Hepatocyte (in vitro differentiated cells): ENCODE measurements at regions not wholly inside any gene's neighbourhood (a gene's known extent, or its start where the extent isn't known, plus 50 kb on each side); places are given as distances from the start of the nearest gene placed in this dataset.
A peak's percentile ranks its signal among the peaks of the same experiment; 100 is the strongest.

Experiments used
- DNase-seq: peaks from one replicate; pipeline ENCODE4 v3.0.0-alpha.2; 2016; ENCODE audit warnings: low spot score
- H2AFZ ChIP-seq: fragments of 200-600 bp; sonication (generic); 2 replicates; pipeline ENCODE4 v1.6.0; 2016; ENCODE audit warnings: antibody characterized with exemption, mild to moderate bottlenecking
- H3K27ac ChIP-seq: fragments of 200-600 bp; sonication (generic); 2 replicates; pipeline ENCODE4 v1.5.1; 2016; ENCODE audit warnings: mild to moderate bottlenecking
- H3K27me3 ChIP-seq: fragments of 200-600 bp; sonication (generic); 2 replicates; pipeline ENCODE4 v1.6.1; 2016
- H3K36me3 ChIP-seq: fragments of 200-600 bp; sonication (generic); replicated peaks from 2 replicates; pipeline ENCODE4 v1.5.1; 2016; ENCODE audit warnings: low read depth; ENCODE audit not compliant: insufficient read depth
- H3K4me1 ChIP-seq: fragments of 200-600 bp; sonication (generic); 2 replicates; pipeline ENCODE4 v1.5.1; 2016; ENCODE audit warnings: mild to moderate bottlenecking, moderate library complexity; ENCODE audit not compliant: insufficient read depth
- H3K4me2 ChIP-seq: fragments of 200-600 bp; sonication (generic); 2 replicates; pipeline ENCODE4 v1.6.0; 2016
- H3K4me3 ChIP-seq: fragments of 200-600 bp; sonication (generic); 2 replicates; pipeline ENCODE4 v1.5.1; 2016; ENCODE audit warnings: mild to moderate bottlenecking
- H3K79me2 ChIP-seq: fragments of 200-600 bp; sonication (generic); 2 replicates; pipeline ENCODE4 v1.6.0; 2017; ENCODE audit warnings: mild to moderate bottlenecking
- H3K9me2 ChIP-seq: fragments of 200-600 bp; sonication (generic); replicated peaks from 2 replicates; pipeline ENCODE4 v1.6.0; 2017; ENCODE audit warnings: mild to moderate bottlenecking; ENCODE audit not compliant: insufficient read depth
- H3K9me3 ChIP-seq: fragments of 200-600 bp; sonication (generic); 2 replicates; pipeline ENCODE4 v1.5.1; 2016; ENCODE audit warnings: low read depth, mild to moderate bottlenecking
- H4K20me1 ChIP-seq: fragments of 200-600 bp; sonication (generic); 2 replicates; pipeline ENCODE4 v1.6.0; 2016; ENCODE audit warnings: mild to moderate bottlenecking; ENCODE audit not compliant: insufficient read depth, poor library complexity, severe bottlenecking
- EZH2 ChIP-seq: fragments of 200-600 bp; sonication (generic); IDR thresholded peaks from 2 replicates; pipeline ENCODE4 v1.6.1; 2016; ENCODE audit warnings: antibody characterized with exemption, mild to moderate bottlenecking, borderline replicate concordance
- EZH2phosphoT487 ChIP-seq: fragments of 200-600 bp; sonication (generic); IDR thresholded peaks from one replicate; pipeline ENCODE4 v1.6.1; 2018; ENCODE audit warnings: antibody characterized with exemption, mild to moderate bottlenecking, low read depth, moderate library complexity; ENCODE audit not compliant: unreplicated experiment, severe bottlenecking
- WGBS: methylation state at CpG from one replicate; pipeline ENCODE4 v1.1.6; 2016; ENCODE audit warnings: low lambda C conversion rate; ENCODE audit errors: missing lambda C conversion rate; 5-methylcytosine and 5-hydroxymethylcytosine counted together
- TF ChIP-seq, protein P1 (sequence below): fragments of 200-600 bp; sonication (generic); IDR thresholded peaks from 2 replicates; pipeline ENCODE4 v1.5.1; 2016; ENCODE audit warnings: antibody characterized with exemption, mild to moderate bottlenecking; ENCODE audit not compliant: poor library complexity

DNA sequence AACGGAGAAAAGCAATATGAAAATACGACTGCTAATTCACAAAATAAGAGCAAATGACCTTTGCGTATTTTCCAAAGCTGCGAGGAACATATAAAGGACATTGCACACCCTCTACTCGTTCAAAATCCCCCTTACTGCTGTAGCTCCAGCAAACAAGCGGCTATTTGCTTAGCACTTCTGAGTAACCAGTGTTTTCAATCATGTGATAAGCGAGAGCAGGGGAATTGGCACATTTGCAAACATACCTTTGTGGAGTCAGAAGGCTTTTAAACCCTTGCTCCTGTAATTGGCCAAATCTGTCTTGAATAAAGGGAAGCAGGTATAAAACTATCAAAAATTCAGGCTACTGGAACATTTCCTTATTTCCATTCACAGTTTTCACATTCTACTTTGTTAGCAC lies 610.2 kb downstream of the UBE2NL start:
- Histone ChIP-seq H3K4me2 (peak overlapping the region; percentile 8), H3K4me3 (no peak overlapping the region), H4K20me1 (no peaks in the 10 kb centered on the region), H3K79me2 (no peaks in the 10 kb centered on the region), H3K27ac (no peak overlapping the region), H3K36me3 (no peaks in the 10 kb centered on the region), H2AFZ (no peak overlapping the region), H3K4me1 (no peaks in the 10 kb centered on the region), H3K27me3 (no peaks in the 10 kb centered on the region), H3K9me2 (no peaks in the 10 kb centered on the region), H3K9me3 (no peaks in the 10 kb centered on the region)
- peak; percentile 7 for DNase-seq
- WGBS, result 53% methylated on average over 7 of the region's 7 CpGs
- TF ChIP-seq EZH2phosphoT487 (no peak), EZH2 (no peak)
- TF ChIP-seq, protein P1, sequence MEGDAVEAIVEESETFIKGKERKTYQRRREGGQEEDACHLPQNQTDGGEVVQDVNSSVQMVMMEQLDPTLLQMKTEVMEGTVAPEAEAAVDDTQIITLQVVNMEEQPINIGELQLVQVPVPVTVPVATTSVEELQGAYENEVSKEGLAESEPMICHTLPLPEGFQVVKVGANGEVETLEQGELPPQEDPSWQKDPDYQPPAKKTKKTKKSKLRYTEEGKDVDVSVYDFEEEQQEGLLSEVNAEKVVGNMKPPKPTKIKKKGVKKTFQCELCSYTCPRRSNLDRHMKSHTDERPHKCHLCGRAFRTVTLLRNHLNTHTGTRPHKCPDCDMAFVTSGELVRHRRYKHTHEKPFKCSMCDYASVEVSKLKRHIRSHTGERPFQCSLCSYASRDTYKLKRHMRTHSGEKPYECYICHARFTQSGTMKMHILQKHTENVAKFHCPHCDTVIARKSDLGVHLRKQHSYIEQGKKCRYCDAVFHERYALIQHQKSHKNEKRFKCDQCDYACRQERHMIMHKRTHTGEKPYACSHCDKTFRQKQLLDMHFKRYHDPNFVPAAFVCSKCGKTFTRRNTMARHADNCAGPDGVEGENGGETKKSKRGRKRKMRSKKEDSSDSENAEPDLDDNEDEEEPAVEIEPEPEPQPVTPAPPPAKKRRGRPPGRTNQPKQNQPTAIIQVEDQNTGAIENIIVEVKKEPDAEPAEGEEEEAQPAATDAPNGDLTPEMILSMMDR, result no peak

DNA sequence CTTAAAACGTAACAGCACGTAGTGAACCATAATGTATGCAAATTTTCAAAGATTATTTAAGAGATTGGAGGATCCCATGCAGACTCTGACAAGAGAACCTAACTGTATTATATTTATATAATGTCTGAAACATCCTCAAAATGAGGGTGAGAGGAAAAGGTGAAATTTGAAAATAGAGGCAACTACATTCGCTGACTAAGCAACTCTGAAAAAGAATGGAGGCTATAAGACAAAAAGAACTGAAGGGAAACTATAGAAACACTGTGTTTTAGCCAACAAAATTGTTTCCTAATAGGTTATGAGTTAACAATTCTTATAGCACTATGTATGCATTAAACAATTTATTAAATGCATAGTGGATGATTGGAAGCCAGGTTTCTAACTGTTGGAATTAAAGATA lies 648.0 kb downstream of the UBE2NL start:
- no peak overlapping the region for H3K27ac ChIP-seq
- no peak for DNase-seq
- H3K4me1 ChIP-seq, result no peaks in the 10 kb centered on the region
- H3K9me2 ChIP-seq, result no peaks in the 10 kb centered on the region
- no peak overlapping the region for H3K4me2 ChIP-seq
- TF ChIP-seq EZH2phosphoT487, result no peak
- H3K36me3 ChIP-seq, result no peaks in the 10 kb centered on the region
- no peaks in the 10 kb centered on the region for H3K79me2 ChIP-seq
- no peaks in the 10 kb centered on the region for H3K9me3 ChIP-seq
- no peaks in the 10 kb centered on the region for H4K20me1 ChIP-seq
- H3K4me3 ChIP-seq, result no peak overlapping the region
- 64% methylated on average over 3 of the region's 3 CpGs for WGBS
- H2AFZ ChIP-seq, result no peak overlapping the region
- H3K27me3 ChIP-seq, result no peaks in the 10 kb centered on the region

DNA sequence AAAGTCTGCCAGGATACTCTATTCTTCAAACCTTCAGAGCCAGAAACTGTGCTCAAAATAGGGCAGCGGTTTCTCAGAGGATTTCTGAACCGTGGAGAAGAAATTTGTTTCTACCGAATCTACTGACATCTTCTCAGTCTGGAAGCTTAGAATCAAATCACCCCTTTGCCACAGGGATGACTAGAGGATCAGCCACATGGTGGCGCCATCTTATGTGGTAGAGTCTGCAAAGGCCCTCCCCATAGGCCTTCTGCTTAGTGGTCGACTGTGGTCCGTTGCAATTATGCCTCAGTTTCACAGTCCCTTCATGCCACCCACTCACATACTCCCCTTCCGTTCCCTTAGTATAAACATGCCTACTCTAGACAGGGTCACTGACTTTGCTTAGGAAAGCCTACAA lies 680.7 kb upstream of the SPANXN1 start:
- no peaks in the 10 kb centered on the region for H3K9me3 ChIP-seq
- no peak overlapping the region for H3K27ac ChIP-seq
- 69% methylated on average over 7 of the region's 7 CpGs for WGBS

DNA sequence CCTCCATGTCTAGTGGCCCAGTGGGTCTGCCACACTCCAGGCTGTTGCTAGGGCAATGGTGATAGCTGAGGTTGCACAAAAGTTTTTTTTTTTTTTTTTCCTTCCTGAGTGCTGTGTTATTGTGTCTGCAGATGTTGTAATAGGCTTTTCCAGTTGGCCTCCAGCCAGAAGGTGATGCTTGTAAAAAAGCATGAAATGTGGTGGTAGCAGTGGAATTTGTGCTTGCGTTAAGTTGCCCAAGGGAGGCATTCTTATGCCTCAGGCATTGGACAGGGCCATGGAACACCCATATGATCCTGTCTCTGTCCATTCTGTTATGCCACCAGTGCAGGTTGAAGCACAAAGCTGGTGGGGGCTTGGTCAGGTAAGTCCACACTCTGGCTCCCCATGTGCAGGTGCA lies 660.5 kb upstream of the SPANXN1 start:
- H2AFZ ChIP-seq, result no peak overlapping the region
- no peak overlapping the region for H3K4me3 ChIP-seq
- no peaks in the 10 kb centered on the region for H3K9me2 ChIP-seq
- peak; percentile 8 for DNase-seq
- 78% methylated on average over 1 of the region's 1 CpG for WGBS
- H3K4me2 ChIP-seq, result no peak overlapping the region
- no peaks in the 10 kb centered on the region for H3K36me3 ChIP-seq
- no peaks in the 10 kb centered on the region for H3K79me2 ChIP-seq
- TF ChIP-seq, protein P1, result no peak
- no peak for TF ChIP-seq EZH2
- no peak for TF ChIP-seq EZH2phosphoT487
- no peaks in the 10 kb centered on the region for H3K27me3 ChIP-seq
- H3K4me1 ChIP-seq, result no peaks in the 10 kb centered on the region
- H4K20me1 ChIP-seq, result no peaks in the 10 kb centered on the region
- no peaks in the 10 kb centered on the region for H3K9me3 ChIP-seq
- H3K27ac ChIP-seq, result no peak overlapping the region

More for the DNA sequence above, 680.7 kb upstream of the SPANXN1 start:
- Histone ChIP-seq H3K4me3 (no peak overlapping the region), H3K4me1 (no peaks in the 10 kb centered on the region), H2AFZ (no peak overlapping the region), H3K79me2 (no peaks in the 10 kb centered on the region), H3K9me2 (no peaks in the 10 kb centered on the region), H3K36me3 (no peaks in the 10 kb centered on the region), H4K20me1 (no peaks in the 10 kb centered on the region), H3K27me3 (no peaks in the 10 kb centered on the region), H3K4me2 (no peak overlapping the region)
- TF ChIP-seq, protein P1, result no peak
- TF ChIP-seq EZH2phosphoT487 (no peak), EZH2 (no peak)
- no peak for DNase-seq
